HL-60 (cell line): ENCODE measurements at regions not wholly inside any gene's neighbourhood (a gene's known extent, or its start where the extent isn't known, plus 50 kb on each side); places are given as distances from the start of the nearest gene placed in this dataset.

Experiments used
- CTCF ChIP-seq: IDR thresholded peaks from one replicate; pipeline ENCODE4 v1.5.1; 2011; ENCODE audit warnings: low read length, control low read depth, inconsistent platforms; ENCODE audit not compliant: insufficient read depth
- GABPA ChIP-seq: IDR thresholded peaks from 2 replicates; pipeline ENCODE4 v1.6.1; 2012; ENCODE audit warnings: low read depth
- POLR2AphosphoS5 ChIP-seq: IDR thresholded peaks from 2 replicates; pipeline ENCODE4 v1.6.1; 2012; ENCODE audit warnings: low read depth

- no peak for TF ChIP-seq CTCF
- no peak for TF ChIP-seq POLR2AphosphoS5
- TF ChIP-seq GABPA, result no peak
These were observed 733.1 kb downstream of the MATN1 start for GRCh38 chr1:29990304-29990703.
